ENCODE measurements at regions not wholly inside any gene's neighbourhood (a gene's known extent, or its start where the extent isn't known, plus 50 kb on each side); places are given as distances from the start of the nearest gene placed in this dataset.
A peak's percentile ranks its signal among the peaks of the same experiment; 100 is the strongest.

GRCh38 chr2:59184276-59185020 lies 943.3 kb upstream of the FANCL start:
- H3K4me3 ChIP-seq (ENCODE audit: insufficient read length, low read depth) = no peak overlapping the region

DNA sequence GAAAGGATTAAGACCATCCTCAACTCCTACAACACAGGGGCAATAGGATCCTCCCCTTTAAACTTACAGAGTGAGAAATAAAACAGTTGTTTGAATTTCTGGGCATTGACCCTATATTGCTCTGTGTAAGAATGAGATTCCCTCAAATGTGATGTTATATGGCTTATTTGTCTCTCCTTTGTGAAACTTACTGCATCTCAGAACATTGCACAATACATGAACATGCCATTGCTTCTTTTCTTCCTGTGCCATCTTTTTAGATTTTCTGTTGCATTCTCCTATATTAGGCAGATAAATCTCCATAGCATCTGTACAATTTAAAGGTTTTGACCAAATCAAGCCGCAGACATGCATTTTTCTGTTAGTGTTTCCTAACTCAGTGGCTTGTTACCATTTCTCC lies 941.9 kb upstream of the FANCL start:
- H3K4me1 ChIP-seq (ENCODE audit: insufficient read depth, insufficient read length) = no peaks in the 10 kb centered on the region
- H3K4me3 ChIP-seq (ENCODE audit: insufficient read length, low read depth) = no peak overlapping the region
- no peaks in the 10 kb centered on the region for H3K9me3 ChIP-seq (ENCODE audit: insufficient read depth, low read length)
- H3K9ac ChIP-seq (ENCODE audit: insufficient read length, low read depth) = no peak overlapping the region
- H3K36me3 ChIP-seq (ENCODE audit: insufficient read depth, insufficient read length, low read length) = no peaks in the 10 kb centered on the region
- H3K27me3 ChIP-seq (ENCODE audit: insufficient read depth, insufficient read length) = no peaks in the 10 kb centered on the region
- no peak for TF ChIP-seq ZNF274 (IDR thresholded peaks at IDR 0.05; ENCODE audit: low read depth, low read length)
- no peak for TF ChIP-seq YY1 (IDR thresholded peaks at IDR 0.05; ENCODE audit: insufficient read depth, insufficient read length)
- no peak for TF ChIP-seq SUZ12 (IDR thresholded peaks at IDR 0.05; ENCODE audit: extremely low read depth, insufficient read depth, insufficient read length)
- no peak for DNase-seq (ENCODE audit: low read depth, low spot score)

More at GRCh38 chr2:59184276-59185020, 943.3 kb upstream of the FANCL start:
- no peaks in the 10 kb centered on the region for H3K9me3 ChIP-seq (ENCODE audit: insufficient read depth, low read length)
- H3K4me1 ChIP-seq (ENCODE audit: insufficient read depth, insufficient read length) = no peaks in the 10 kb centered on the region
- no peak for DNase-seq (ENCODE audit: low read depth, low spot score)
- H3K27me3 ChIP-seq (ENCODE audit: insufficient read depth, insufficient read length) = no peaks in the 10 kb centered on the region
- no peak overlapping the region for H3K9ac ChIP-seq (ENCODE audit: insufficient read length, low read depth)
- H3K36me3 ChIP-seq (ENCODE audit: insufficient read depth, insufficient read length, low read length) = no peaks in the 10 kb centered on the region
- TF ChIP-seq SUZ12 (IDR thresholded peaks at IDR 0.05; ENCODE audit: extremely low read depth, insufficient read depth, insufficient read length) (no peak), ZNF274 (IDR thresholded peaks at IDR 0.05; ENCODE audit: low read depth, low read length) (no peak), YY1 (IDR thresholded peaks at IDR 0.05; ENCODE audit: insufficient read depth, insufficient read length) (no peak)

GRCh38 chr2:59182249-59182648 lies 941.1 kb upstream of the FANCL start:
- H3K36me3 ChIP-seq (ENCODE audit: insufficient read depth, insufficient read length, low read length) = no peaks in the 10 kb centered on the region
- no peaks in the 10 kb centered on the region for H3K4me1 ChIP-seq (ENCODE audit: insufficient read depth, insufficient read length)
- no peaks in the 10 kb centered on the region for H3K27me3 ChIP-seq (ENCODE audit: insufficient read depth, insufficient read length)
- H3K9ac ChIP-seq (ENCODE audit: insufficient read length, low read depth) = no peak overlapping the region
- DNase-seq (ENCODE audit: low read depth, low spot score) = peak; percentile 51
- no peak for TF ChIP-seq SUZ12 (IDR thresholded peaks at IDR 0.05; ENCODE audit: extremely low read depth, insufficient read depth, insufficient read length)
- TF ChIP-seq YY1 (IDR thresholded peaks at IDR 0.05; ENCODE audit: insufficient read depth, insufficient read length) = no peak
- no peak for TF ChIP-seq ZNF274 (IDR thresholded peaks at IDR 0.05; ENCODE audit: low read depth, low read length)
- H3K9me3 ChIP-seq (ENCODE audit: insufficient read depth, low read length) = no peaks in the 10 kb centered on the region
- no peak overlapping the region for H3K4me3 ChIP-seq (ENCODE audit: insufficient read length, low read depth)

GRCh38 chr2:59181347-59181746 lies 940.2 kb upstream of the FANCL start:
- no peak overlapping the region for H3K9ac ChIP-seq (ENCODE audit: insufficient read length, low read depth)
- no peak overlapping the region for H3K4me3 ChIP-seq (ENCODE audit: insufficient read length, low read depth)
- no peaks in the 10 kb centered on the region for H3K9me3 ChIP-seq (ENCODE audit: insufficient read depth, low read length)
- H3K4me1 ChIP-seq (ENCODE audit: insufficient read depth, insufficient read length) = no peaks in the 10 kb centered on the region
- no peaks in the 10 kb centered on the region for H3K27me3 ChIP-seq (ENCODE audit: insufficient read depth, insufficient read length)
- no peak for DNase-seq (ENCODE audit: low read depth, low spot score)
- no peaks in the 10 kb centered on the region for H3K36me3 ChIP-seq (ENCODE audit: insufficient read depth, insufficient read length, low read length)
- no peak for TF ChIP-seq YY1 (IDR thresholded peaks at IDR 0.05; ENCODE audit: insufficient read depth, insufficient read length)
- TF ChIP-seq SUZ12 (IDR thresholded peaks at IDR 0.05; ENCODE audit: extremely low read depth, insufficient read depth, insufficient read length) = no peak
- no peak for TF ChIP-seq ZNF274 (IDR thresholded peaks at IDR 0.05; ENCODE audit: low read depth, low read length)

GRCh38 chr2:59180621-59181020 lies 939.5 kb upstream of the FANCL start:
- no peak for DNase-seq (ENCODE audit: low read depth, low spot score)
- Histone ChIP-seq H3K36me3 (ENCODE audit: insufficient read depth, insufficient read length, low read length) (no peaks in the 10 kb centered on the region), H3K9me3 (ENCODE audit: insufficient read depth, low read length) (no peaks in the 10 kb centered on the region), H3K4me1 (ENCODE audit: insufficient read depth, insufficient read length) (no peaks in the 10 kb centered on the region), H3K4me3 (ENCODE audit: insufficient read length, low read depth) (no peak overlapping the region), H3K9ac (ENCODE audit: insufficient read length, low read depth) (no peak overlapping the region), H3K27me3 (ENCODE audit: insufficient read depth, insufficient read length) (no peaks in the 10 kb centered on the region)
- TF ChIP-seq ZNF274 (IDR thresholded peaks at IDR 0.05; ENCODE audit: low read depth, low read length) (no peak), YY1 (IDR thresholded peaks at IDR 0.05; ENCODE audit: insufficient read depth, insufficient read length) (no peak), SUZ12 (IDR thresholded peaks at IDR 0.05; ENCODE audit: extremely low read depth, insufficient read depth, insufficient read length) (no peak)

DNA sequence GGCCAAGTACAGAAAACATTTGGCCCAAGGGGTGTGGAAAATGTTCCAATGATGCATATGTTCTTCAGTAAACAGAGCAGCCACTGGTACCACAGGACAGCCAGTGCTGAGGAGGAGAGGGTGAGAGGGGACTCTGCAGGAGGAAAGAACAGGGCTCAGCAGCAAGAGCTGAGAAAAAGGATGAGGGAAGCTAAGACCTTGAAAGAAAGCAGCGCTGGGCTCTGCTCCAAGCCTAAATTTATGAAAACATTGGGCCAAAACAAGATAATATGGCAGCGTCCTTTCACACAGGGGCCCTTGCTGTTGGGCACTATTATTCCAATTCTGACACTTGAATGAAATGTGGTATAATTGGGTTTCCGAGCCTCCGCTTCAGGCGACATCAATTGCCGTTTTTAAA lies 939.0 kb upstream of the FANCL start:
- no peak for TF ChIP-seq ZNF274 (IDR thresholded peaks at IDR 0.05; ENCODE audit: low read depth, low read length)
- no peak for TF ChIP-seq YY1 (IDR thresholded peaks at IDR 0.05; ENCODE audit: insufficient read depth, insufficient read length)
- no peak for TF ChIP-seq SUZ12 (IDR thresholded peaks at IDR 0.05; ENCODE audit: extremely low read depth, insufficient read depth, insufficient read length)
- Histone ChIP-seq H3K4me3 (ENCODE audit: insufficient read length, low read depth) (no peak overlapping the region), H3K9ac (ENCODE audit: insufficient read length, low read depth) (no peak overlapping the region), H3K27me3 (ENCODE audit: insufficient read depth, insufficient read length) (no peaks in the 10 kb centered on the region), H3K36me3 (ENCODE audit: insufficient read depth, insufficient read length, low read length) (no peaks in the 10 kb centered on the region), H3K9me3 (ENCODE audit: insufficient read depth, low read length) (no peaks in the 10 kb centered on the region), H3K4me1 (ENCODE audit: insufficient read depth, insufficient read length) (peaks cover 3% of the 10 kb centered on the region)
- no peak for DNase-seq (ENCODE audit: low read depth, low spot score)

GRCh38 chr2:59177748-59178147 lies 936.6 kb upstream of the FANCL start:
- no peak for DNase-seq (ENCODE audit: low read depth, low spot score)

More at GRCh38 chr2:59177748-59178147, 936.6 kb upstream of the FANCL start:
- H3K9ac ChIP-seq (ENCODE audit: insufficient read length, low read depth) = no peak overlapping the region
- H3K27me3 ChIP-seq (ENCODE audit: insufficient read depth, insufficient read length) = no peaks in the 10 kb centered on the region
- H3K4me1 ChIP-seq (ENCODE audit: insufficient read depth, insufficient read length) = peaks cover 3% of the 10 kb centered on the region
- no peak overlapping the region for H3K4me3 ChIP-seq (ENCODE audit: insufficient read length, low read depth)
- TF ChIP-seq SUZ12 (IDR thresholded peaks at IDR 0.05; ENCODE audit: extremely low read depth, insufficient read depth, insufficient read length) (no peak), YY1 (IDR thresholded peaks at IDR 0.05; ENCODE audit: insufficient read depth, insufficient read length) (no peak)
- no peaks in the 10 kb centered on the region for H3K36me3 ChIP-seq (ENCODE audit: insufficient read depth, insufficient read length, low read length)
- no peaks in the 10 kb centered on the region for H3K9me3 ChIP-seq (ENCODE audit: insufficient read depth, low read length)
